NCI-H748 treated with DMSO at 0.1 percent for 48 hours (cell line): ENCODE measurements at regions not wholly inside any gene's neighbourhood (a gene's known extent, or its start where the extent isn't known, plus 50 kb on each side); places are given as distances from the start of the nearest gene placed in this dataset.
"Not testable (repeated sequence)": the region's sequence is repeated elsewhere in the genome, so short reads cannot be mapped to it uniquely, and the experiment has no call there.

Experiments used
- DNase-seq: peaks from one replicate; lab custom pipeline; 2025; lab: John Stamatoyannopoulos, UW

DNA sequence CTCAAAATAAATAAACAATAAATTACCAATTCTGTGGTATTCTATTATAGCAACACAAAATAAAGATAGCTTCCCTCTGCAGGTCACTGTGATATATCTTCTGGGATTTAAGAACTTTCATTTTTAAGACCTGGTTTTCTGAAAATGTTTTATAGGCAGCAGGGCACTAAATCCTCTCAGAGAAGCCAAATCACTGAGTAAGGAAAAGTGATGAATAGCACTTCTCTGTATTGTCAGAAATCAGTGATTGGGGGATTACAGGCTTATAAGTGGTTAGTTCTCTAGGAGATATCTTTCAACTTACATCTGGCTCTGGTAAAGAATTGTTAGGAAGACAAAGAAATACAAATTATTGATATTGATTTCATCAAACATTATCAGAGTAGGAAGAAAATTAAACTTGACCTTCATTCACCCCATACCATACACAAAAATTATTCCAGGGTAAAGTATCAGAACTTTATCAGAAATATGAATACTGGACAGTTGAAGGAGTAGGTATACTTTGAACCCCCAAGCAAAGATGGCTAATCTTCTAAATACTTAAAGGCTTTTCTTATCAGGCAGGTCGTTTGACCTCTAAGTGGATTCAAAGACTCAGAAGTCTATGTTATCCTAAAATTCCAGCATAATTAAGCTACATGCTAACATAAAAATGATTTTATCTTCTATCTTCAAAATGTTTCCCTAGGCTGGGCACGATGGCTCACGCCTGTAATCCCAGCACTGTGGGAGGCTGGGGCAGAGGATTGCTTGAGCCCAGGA is 81.6 kb upstream of the USP9X start:
- DNase-seq = no peak

DNA sequence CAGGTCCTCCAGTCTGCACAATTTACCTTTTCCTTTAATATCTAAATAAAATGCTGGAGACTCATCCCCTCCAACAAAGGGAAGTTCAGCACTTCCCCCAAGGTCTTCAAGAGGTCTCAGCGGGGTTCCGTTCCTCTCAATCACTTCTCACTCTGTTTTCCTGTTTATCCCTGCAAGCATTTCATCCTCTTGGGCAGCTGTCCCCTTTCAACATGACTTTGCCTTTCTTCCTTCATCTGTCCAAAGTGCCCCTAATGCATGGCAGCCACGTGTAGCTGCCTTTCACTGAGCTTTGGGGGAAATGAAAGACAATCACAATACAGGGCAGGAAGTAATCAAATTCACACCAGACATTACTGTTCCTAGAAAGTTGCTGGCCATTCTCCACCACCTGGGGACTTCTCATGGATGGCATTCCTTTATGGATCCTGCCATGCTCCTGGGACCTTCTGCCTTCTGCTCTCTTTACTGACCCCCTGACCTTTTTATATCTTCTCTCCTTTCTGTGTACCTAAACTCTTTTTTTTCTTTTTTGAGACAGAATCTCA is 79.7 kb upstream of the USP9X start:
- DNase-seq = no peak

DNA sequence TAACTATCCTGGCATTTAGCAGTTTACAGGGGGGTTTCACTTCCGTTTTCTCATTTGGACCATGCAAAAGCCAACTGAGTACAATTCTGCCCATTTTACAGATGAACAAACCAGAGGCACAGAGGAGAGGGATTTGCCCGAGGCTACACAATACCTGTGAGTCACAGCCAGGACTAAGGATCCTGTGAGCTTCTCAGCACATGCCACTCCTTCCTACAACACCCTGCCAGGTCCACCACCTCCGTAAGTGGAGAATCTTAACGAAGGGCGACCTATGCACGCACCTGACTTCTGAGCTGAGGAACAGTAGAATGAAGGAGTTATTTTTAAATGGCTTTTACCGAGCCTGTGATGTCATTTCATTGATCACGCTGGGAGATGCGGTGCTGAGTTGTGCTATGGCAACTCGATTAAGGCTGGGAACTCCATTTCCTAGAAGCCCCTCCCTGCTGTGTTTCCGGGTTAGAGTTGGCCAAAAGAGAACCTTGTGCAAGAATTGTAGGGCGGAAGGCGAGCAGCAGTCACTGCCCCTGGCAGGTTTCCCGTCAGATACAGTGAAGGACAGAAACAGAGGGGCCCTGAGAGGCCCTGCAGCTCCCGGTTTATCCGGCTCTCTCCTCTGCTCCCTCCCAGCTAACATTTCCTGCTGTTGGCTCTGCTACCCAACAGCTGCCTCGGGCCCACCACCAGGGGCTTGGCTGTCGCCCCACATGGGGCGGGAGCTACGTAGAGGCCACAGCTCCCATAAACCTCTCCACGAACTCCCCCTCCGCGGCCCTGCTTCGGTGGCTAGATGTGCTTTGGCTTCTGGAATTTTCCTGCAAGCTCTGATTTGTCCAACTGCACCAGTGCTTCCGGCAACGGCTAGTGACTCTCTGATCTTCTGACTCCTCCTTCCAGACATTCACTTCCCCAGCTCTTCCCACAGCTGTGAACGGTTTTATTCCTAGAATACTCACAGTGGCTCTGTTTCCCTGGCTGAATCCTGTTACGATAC is 75.1 kb upstream of the USP9X start:
- no peak for DNase-seq

DNA sequence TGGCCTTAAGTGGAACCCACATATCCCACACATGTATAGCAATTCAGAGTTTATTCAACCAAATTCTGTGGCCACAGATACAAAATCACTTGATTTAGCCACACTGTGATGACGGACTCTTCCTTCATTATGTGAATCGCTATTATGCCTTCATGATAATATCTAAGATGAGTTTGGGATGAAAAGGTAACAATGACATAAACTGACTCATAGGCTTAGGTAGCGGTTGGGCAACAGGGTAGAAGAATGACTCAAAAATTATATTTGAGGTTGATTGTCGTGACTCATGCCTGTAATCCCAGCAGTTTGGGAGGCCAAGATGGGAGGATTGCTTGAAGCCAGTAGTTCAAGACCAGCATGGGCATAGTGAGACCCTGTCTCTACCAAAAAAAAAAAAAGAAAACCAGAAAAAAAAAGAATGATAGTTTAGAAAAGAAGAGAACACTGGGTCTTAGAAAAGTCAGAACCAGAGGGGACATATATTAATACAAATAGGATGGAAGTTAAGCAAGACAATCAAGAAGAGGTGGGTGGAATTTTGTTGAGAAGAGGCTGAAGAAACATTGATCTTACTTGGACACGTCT is 70.4 kb upstream of the USP9X start:
- DNase-seq = no peak

DNA sequence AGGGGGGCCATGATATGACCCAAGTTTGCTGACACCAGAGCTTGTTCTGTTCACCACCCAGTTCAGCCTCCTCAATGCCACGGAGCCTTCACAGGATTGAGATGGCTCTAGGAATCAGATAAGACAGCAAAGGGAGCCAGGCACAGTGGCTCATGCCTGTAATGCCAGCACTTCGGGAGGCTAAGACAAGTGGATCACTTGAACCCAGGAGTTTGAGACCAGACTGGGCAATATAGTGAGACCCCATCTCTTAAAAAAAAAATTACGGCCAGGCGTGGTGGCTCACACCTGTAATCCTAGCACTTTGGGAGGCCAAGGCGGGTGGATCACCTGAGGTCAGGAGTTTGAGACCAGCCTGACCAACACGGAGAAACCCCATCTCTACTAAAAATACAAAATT is 67.5 kb upstream of the USP9X start:
- not testable (repeated sequence) for DNase-seq

DNA sequence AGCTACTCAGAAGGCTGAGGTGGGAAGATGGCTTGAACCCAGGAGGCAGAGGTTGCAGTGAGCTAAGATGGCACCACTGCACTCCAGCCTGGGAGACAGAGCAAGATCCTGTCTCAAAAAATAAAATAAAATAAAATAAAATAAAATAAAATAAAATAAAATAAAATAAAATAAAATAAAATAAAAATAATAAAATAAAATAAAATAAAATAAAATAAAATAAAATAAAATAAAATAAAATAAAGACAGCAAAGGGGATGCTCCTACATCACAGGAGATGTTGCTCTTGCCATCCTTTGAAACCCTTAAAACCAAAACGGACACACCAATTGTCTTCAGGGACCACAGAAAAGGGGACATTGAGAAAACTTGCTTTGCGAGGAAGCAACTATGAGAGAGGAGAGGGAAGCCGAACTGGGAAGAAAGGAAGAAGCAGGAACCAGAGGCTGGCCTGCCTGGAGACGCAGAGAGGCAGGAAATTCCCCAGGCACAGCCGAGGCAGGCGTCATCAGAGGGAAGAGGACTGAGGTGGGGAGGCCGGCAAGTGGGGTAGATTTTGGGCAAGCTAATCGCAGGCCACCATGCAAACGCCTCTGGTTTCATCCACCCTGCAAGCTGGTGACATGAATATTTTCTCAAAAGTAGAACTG is 66.7 kb upstream of the USP9X start:
- DNase-seq = not testable (repeated sequence)

DNA sequence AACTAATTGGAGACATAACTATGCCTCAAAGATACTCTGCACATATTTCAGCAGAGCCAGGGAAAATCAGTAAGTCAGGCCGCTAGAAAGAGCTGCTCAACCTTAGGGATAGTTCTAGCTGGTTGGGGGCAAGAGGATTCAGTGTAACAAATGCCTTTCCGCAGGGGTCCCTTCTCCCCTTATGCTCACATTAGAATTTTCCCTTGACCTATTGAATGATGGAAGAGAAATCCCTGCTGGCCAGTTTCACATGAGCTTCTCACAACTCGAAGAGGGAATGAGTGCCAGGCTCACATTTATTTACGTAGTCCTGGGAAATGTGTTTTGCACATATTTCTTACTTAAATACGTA is 66.2 kb upstream of the USP9X start:
- DNase-seq = no peak

DNA sequence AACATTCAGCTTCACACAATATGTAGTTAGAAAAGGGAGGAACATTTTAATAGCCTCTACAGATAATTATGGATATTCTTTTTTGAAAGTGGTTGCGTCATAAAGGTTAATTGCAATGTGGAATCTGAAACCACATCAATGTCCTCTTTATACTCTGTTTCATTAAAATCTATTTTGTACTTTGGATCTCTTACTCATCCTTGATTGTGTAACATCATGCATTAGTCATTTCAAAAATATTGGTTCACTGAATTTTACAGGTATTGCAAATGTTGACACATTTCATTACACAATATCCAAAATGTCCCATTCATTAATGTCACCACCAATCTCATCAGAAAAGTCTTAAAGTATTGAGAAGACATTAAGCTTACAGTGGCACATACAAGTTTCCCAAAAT is 62.7 kb upstream of the USP9X start:
- no peak for DNase-seq

DNA sequence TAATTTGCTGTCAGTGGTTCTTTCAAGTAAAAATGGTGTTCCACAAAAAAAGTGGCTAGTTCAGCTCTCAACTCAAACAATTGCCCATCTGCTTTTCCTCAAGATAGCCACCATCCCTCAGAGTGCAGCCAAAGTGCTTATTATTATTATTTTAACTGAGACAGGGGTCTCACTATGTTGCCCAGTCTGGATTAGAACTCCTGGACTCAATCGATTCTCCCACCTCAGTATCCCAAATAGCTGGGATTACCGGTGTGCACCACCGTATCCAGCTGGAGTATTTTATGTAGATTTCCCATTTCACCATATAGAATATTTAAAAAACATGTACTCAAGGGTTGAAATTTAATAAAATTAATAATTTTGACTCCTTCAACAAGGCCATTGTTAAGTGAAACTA is 62.1 kb upstream of the USP9X start:
- DNase-seq = no peak

DNA sequence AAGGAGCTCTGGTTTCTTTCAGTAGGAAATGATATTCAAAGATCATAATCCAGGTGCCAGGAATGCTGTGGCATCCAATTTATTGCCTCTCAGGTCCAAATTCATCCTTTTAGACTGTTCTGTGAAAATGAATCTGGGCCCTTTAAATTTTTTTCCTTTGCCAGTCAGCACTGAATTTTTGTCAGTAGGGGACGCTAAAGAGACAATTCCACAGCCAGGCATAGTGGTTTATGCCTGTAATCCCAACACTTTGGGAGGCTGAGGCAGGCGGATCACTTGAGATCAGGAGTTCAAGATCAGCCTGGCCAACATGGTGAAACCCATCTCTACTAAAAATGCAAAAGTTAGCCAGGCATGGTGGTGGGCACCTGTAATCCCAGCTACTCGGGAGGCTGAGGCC is 60.9 kb upstream of the USP9X start:
- DNase-seq = not testable (repeated sequence)

DNA sequence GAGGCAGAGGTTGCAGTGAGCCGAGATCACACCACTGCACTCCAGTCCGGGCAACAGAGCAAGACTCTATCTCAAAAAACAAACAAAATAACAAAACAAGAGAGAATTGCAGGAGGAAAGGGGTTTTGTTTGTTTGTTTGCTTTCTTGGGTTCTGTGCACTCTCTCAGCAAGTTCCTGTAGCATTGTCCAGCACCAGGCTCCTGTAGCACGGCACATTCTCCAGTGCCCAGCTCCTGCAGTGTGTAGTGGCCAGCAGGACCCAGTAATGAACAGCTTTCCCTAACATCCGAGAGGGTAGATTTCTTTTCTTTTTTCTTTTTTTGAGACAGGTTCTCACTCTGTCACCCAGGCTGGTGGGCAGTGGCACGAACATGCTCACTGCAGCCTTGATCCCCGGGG is 60.5 kb upstream of the USP9X start:
- no peak for DNase-seq

DNA sequence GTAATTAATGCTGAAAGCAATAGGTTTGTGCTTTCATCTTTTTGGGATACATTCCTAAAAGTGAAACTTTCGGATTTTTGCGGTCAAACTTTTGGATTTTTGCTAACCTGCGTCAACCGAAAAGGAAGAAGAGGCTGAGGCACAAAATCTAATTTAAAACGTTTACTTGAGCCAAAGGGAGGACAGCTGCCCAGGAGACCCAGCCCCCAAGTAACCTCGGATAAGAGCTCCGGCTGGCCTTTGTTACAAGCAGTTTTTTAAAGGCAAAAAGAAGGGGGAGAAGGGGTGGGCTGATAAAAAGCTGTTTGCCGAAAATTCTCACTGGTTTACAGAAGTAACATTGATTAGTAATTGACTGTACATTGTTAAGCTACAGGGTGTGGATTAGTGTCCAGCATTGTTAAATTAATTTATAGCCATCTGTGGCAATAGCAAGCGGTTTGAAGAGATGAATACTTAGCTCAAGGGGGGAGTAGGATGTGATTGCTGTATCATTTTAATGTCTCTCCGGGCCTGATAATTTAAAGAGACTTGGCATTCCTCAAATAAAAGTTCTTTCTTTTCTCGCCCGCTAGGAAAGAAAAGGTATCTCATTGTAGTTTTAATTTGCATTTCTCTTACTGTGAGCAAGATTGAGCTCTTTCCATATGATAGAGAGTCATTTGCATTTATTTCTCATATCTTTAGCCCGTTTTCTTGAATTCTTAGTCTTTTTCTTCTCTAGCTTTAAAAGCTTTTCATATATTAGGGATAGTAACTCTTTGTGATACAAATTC is 59.1 kb upstream of the USP9X start:
- no peak for DNase-seq

DNA sequence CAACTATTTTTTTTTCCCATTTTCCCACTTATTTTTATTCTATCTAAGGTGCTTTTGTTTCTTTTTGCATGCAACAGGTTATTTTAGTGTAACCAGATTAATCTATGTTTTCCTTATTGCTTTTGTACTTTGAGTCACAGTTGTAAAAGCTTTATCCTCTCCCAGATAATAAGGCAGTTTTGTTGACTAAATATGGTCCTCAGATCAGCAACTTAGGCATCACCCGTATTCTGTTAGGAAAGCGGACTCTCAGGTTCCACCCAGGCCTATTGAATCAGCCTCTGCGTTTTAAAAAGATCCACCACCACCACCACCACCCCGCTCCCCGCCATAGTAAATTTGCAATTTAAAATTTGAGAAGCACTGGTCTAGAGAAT is 58.6 kb upstream of the USP9X start:
- DNase-seq = no peak

DNA sequence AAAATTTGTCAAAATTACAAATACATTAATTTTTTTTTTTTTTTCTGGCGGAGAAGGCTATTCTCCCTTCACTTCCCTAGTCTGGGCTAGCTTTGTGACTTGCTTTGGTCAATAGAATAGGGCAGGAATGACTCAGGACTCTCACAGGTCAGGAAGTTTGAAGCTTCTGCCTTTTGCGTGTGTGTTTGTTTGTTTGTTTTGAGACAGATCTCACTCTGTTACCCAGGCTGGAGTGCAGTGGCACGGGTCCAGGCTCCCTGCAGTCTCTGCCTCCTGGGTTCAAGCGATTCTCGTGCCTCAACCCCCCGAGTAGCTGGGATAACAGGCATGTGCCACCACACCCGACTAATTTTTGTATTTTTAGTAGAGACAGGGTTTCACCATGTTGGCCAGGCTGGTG is 55.9 kb upstream of the USP9X start:
- no peak for DNase-seq

DNA sequence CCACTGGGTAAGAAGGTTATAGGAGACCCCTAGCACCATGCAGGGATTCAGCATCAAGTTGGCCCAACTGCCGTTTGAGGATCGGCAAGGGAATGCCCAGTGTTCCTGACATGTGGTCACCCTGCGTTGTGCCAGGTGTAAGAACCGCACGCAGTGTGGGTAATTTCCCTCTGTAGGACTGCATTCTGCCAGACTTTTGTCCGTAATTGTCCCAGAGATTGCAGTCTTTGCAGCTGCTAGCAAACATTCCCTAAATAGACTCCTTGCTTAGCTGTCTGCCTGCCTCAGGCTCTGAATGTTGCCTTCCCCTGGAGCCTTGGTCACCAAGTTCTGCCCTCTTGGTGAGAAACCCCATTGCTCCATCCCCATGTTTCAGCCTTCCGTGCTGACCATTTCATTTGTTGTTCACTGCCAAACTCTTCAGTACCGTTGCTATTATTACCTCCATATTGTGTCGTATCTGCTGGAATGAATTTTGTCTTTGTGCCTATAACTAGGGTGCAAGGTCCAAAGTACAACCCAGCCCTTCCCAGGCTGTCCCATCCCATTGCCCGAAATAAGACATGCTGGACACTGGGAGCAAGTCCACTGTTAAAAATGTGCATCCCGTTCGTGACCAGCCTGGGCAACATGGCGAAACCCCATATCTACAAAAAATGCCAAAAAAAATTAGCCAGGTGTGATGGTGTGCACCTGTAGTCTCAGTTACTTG is 53.8 kb upstream of the USP9X start:
- no peak for DNase-seq

DNA sequence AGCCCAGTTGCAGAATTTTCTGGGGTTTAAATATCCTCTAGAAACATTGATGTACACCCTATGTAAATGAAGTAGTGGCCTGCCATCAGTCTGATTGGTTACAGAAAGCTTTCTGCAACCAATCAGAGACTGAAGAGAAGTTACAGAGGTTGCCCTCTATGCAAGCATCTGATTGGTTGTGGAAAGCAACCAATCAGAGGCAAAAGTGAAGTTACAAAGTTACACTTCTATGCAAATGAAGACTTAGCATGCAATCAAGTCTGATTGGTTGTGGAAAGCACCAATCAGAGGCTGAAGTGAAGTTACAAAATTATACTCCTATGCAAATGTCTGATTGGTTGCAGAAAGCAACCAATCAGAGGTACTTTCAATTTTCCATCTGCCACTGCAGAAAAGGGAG is 51.9 kb upstream of the USP9X start:
- no peak for DNase-seq

DNA sequence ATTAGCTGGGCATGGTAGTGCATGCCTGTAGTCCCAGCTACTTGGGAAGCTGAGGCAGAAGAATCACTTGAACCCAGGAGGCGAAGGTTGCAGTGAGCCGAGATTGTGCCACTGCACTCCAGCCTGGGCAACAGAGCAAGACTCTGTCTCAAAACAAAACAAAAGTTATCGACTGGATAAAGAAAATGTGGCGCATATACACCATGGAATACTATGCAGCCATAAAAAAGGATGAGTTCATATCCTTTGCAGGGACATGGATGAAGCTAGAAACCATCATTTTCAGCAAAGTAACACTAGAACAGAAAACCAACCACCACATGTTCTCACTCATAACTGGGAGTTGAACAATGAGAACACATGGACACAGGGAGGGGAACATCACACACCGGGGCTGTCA is 50.3 kb upstream of the USP9X start:
- not testable (repeated sequence) for DNase-seq
